CD4-positive, alpha-beta T cell treated with Interferon gamma for 1 hour (primary cell): ENCODE measurements at regions not wholly inside any gene's neighbourhood (a gene's known extent, or its start where the extent isn't known, plus 50 kb on each side); places are given as distances from the start of the nearest gene placed in this dataset.
"Not testable (repeated sequence)": the region's sequence is repeated elsewhere in the genome, so short reads cannot be mapped to it uniquely, and the experiment has no call there.

ENCODE experiments used
- DNase-seq: peaks from one replicate; pipeline ENCODE4 v3.0.0-alpha.2; 2020

DNA sequence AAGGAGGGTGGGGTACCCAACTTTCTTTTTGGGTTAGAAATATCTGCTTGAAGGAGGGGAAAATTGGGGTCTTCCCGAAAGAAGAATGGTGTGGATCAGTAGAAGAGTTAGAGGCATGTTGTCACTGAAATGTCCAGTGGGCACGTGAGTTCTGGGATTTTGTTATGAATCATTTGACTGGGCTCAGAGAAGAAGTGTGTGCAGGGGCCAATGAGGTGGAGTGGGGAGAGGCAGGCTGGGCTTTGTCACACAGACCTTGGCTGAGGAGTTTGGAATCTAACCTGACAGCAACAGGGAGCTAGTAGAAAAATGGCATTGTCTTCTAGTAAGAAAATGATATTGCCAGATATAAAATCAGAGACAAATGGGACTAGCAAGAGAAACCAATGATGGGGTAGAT is 436.8 kb downstream of the MFSD1 start:
- no peak for DNase-seq

DNA sequence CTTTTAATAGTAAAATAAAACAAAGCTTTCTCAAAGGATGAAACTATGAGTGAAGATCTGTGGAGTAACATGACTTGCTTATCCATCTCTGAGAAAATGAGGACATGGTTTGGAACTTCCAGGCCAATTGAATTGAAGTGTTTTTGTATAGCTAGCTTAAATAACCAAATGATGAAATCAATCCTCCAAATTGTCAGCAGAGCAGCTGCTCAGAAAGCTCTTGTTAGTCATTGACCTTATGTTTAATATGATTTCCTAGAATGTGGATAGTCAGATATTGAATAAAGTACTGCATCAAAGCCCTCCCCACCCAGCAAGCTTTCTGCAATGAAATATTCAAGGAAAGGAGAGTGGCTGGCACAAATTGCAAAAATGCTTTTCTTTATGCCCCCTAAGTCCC is 437.2 kb downstream of the MFSD1 start:
- no peak for DNase-seq

DNA sequence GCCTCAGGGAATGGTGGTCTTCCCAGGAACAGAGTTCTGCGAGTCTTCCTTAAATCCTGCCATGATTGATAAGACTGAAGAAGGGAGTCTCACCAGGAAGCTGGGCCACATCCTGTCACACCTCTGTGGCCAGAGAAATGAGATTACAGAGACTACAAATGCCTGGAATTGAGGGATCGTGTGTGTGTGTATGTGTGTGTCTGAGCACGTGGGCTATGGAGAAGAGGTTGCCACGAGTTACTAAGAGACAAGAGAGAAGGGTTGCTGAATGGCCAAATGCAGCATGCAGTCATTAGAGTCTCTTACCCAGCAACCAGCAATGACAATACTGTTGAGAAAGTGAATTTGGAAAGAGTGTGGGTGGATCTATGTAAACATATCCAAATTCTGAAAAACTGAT is 443.1 kb downstream of the MFSD1 start:
- no peak for DNase-seq

GRCh38 chr3:159245871-159246270 is 444.0 kb downstream of the MFSD1 start:
- DNase-seq, result no peak

GRCh38 chr3:159246385-159246784 is 444.5 kb downstream of the MFSD1 start:
- no peak for DNase-seq

DNA sequence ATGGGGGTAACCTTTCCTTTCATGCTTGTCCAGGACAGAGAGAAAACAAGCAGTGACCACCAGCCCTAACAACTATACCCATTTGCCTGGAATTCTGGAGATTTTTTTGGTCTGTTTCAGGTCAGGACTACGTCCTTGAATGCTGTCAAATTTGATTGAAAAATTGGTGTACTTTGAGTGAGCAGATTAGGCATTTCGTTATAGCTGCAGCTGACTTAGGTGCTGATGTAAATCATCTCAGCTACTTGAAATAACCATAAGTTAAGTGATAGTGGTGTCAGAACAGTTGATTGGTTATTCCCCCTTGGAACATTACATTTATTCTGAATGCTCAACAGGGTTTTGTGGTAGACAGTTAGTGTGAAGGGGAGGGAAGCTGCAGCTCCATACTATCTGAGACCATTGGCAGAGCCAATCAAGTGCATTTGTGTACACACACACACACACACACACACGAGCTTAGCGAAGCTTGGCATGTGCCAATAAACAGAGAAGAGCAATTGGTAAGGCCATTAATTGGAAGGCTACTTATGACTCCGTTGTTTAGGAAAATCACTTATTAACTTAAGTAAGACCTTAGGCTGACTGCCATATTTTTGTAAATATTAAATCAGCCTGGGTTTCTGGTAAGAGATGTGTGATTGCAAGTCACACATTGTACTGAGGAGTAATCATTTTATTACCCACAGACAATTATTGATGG is 447.8 kb downstream of the MFSD1 start:
- DNase-seq, result no peak

GRCh38 chr3:159250961-159251360 is 449.1 kb downstream of the MFSD1 start:
- DNase-seq, result no peak

GRCh38 chr3:159252274-159252673 is 450.4 kb downstream of the MFSD1 start:
- no peak for DNase-seq

GRCh38 chr3:159252772-159253384 is 451.0 kb downstream of the MFSD1 start:
- no peak for DNase-seq

GRCh38 chr3:159253860-159254259 is 452.0 kb downstream of the MFSD1 start:
- no peak for DNase-seq

DNA sequence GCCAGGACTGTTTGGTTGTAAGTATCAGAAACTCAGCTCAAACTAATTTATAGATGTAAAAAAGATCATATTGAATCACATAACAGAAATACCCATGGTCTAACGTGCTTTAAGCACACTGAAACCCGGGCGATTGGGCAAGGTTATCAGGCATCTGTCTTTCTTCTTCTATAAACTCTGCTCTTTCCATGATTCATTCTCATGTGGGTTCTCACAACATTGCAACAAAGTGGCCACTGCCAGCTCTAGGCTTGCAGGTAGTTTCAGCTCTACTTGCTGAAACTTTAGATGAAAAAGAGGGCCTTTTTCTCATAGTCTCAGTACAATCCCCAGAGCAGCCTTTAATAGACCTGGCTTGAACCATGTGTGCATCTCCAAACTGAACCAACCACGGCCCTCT is 456.1 kb downstream of the MFSD1 start:
- DNase-seq, result no peak

DNA sequence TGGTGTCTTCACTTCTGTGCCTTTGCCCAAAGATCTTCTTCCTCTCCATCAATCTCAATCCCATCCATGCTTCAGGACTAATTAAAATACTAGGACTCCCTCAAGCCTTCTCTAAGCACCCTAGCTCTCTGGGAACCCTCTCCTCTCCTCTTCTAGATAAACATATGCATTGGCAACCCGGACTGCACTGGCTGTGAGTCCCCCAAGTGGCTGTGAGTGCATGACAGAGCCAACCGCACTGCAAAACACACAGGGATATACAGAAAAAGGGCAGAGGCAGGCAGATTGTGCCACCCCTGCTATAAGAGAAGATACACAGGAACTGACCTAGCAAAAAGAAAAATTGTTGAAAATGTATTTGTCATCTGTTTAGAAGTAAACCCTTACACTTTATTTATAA is 457.1 kb downstream of the MFSD1 start:
- DNase-seq, result no peak

DNA sequence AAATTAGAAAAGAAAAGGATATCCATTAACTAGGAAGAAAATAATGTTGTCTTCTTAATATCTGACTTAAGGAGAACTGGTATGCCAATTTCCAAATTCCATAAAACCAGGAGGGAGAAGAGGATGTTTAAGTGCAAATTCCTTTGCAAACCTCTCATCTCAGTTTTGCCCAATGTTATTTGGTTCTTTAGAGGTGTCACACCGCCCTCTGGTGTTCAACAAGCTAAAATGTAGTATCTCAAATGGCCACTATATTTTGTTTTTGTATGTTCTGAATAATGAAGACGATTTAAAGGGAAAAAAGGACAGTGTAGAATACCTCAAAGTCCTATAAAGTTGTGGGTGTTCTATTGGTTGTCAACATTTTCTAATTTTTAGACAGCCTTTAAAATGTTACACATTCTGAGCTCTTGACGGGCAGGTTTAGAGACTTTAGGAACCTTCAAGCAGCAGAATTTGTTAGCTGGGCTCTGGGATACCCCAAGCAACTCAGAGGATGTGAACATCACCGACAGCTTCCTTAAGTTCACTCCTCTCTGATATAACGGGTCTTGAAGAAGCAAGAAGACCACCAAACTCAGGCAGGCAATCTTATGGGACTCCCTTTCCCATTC is 458.3 kb downstream of the MFSD1 start:
- DNase-seq, result no peak

DNA sequence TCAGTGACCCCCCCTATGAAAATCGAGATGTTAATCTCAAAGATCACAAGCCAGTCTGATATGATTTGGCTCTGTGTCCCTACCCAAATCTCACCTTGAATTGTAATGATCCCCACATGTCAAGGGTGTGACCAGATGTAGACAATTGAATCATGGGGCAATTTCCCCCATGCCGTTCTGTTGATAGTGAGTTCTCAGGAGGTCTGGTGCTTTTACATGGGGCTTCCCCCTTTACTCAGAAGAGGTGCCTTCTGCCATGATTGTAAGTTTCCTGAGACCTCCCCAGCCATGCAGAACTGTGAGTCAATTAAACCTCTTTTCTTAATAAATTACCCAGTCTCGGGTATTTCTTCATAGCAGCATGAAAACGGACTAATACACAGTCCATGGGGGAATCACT is 459.5 kb downstream of the MFSD1 start:
- not testable (repeated sequence) for DNase-seq

DNA sequence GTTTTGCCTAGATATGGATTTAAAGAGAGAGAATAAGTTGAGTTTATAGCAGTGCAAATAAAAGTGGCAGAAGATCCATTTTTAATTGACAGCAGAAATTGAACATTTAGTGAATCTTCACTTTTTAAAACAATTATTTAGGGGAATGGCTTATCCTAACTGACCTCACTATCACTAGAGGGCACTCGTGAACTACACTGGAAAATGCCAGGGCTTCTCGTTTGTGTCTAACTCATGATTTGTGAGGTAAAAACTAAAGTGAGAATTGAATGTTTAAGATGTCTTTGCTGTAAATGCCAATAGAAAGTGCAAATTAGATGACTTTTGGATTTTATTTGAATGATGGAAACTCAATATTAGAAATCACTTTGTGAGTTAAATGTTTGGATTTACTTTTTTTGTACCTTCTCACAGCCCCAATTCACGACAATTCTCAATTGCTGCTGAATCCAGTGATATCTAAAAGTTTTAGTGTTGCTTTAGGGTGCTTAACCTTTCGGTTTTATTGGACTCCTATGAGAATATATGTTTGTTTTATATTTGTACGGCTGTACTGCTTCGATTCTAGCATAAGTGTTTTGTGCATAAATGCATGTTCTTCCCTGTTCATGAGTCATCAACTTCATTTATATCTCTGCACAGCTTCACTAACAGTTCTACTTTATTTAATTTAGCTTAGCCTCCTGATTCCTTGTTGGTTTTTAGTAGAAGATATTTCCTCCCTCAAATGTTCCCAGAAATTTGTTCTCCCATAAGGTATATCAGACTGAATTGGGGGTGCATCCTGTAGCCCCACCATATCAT is 462.1 kb downstream of the MFSD1 start:
- DNase-seq, result no peak

GRCh38 chr3:159265705-159266104 is 463.9 kb downstream of the MFSD1 start:
- no peak for DNase-seq

GRCh38 chr3:159266779-159267178 is 464.9 kb downstream of the MFSD1 start:
- no peak for DNase-seq

DNA sequence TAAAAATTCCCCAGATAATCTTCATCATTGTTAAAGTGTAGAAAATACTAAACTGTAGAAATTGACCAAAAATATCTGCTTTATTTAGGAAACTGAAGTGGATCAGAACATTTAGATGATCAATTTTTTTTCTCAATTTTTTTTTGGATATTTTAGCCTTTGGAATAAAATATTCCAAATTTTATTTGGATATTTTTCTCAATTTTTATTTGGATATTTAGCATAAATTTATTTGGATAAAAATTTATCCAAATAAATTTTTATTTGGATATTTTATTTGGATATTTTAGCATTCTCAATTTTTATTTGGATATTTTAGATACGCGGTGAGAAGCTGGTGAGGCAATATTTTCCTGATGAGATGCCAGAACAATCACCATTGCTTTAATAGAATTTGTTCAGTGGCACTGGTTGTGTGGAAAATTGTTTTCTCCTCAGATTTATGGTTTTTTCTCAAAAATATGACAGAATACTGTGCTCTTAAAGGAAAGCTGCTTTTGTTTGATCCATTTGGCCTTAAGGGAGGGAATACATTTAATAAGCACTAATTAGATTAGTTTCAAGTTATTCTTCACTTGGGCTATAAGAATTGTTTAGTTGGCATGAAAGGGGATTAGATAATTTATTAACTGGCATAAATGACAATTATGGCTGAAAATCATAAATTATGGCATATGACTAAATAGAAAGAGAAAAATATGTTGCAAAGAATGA is 470.1 kb downstream of the MFSD1 start:
- no peak for DNase-seq

GRCh38 chr3:159273070-159273469 is 471.2 kb downstream of the MFSD1 start:
- DNase-seq, result no peak

- no peak for DNase-seq
These were observed 471.8 kb downstream of the MFSD1 start for GRCh38 chr3:159273608-159274007.

DNA sequence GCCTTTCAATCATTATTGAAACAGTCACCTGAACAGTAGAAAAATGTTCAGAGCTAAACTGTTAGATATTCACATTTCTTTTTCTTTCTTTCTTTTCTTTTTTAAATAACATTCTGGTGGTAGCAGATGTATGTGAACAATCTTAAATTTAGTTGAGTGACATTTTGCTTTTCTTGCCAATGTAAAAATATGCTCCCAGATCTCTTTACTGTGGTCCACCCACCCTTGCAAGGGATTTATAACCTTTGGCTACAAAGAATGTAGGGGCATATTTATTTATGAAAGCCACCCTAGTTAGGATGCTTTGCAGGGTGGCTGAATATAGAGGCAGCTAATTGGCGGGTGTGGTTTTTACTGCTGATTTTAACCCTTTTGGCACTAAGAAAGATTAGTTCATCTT is 473.9 kb downstream of the MFSD1 start:
- DNase-seq, result no peak

- no peak for DNase-seq
These were observed 476.0 kb downstream of the MFSD1 start for GRCh38 chr3:159277814-159278213.
